ENCODE measurements at regions not wholly inside any gene's neighbourhood (a gene's known extent, or its start where the extent isn't known, plus 50 kb on each side); places are given as distances from the start of the nearest gene placed in this dataset.
"Not testable (repeated sequence)": the region's sequence is repeated elsewhere in the genome, so short reads cannot be mapped to it uniquely, and the experiment has no call there.

- TF ChIP-seq SPI1 (IDR thresholded peaks at IDR 0.05; ENCODE audit: borderline replicate concordance, low read depth) (no peak), REST (IDR thresholded peaks at IDR 0.05; ENCODE audit: insufficient replicate concordance, low read depth) (no peak), POLR2AphosphoS5 (IDR thresholded peaks at IDR 0.05; ENCODE audit: low read depth) (no peak), GABPA (IDR thresholded peaks at IDR 0.05; ENCODE audit: low read depth) (no peak)
- TF ChIP-seq, protein P1, sequence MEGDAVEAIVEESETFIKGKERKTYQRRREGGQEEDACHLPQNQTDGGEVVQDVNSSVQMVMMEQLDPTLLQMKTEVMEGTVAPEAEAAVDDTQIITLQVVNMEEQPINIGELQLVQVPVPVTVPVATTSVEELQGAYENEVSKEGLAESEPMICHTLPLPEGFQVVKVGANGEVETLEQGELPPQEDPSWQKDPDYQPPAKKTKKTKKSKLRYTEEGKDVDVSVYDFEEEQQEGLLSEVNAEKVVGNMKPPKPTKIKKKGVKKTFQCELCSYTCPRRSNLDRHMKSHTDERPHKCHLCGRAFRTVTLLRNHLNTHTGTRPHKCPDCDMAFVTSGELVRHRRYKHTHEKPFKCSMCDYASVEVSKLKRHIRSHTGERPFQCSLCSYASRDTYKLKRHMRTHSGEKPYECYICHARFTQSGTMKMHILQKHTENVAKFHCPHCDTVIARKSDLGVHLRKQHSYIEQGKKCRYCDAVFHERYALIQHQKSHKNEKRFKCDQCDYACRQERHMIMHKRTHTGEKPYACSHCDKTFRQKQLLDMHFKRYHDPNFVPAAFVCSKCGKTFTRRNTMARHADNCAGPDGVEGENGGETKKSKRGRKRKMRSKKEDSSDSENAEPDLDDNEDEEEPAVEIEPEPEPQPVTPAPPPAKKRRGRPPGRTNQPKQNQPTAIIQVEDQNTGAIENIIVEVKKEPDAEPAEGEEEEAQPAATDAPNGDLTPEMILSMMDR (IDR thresholded peaks at IDR 0.05; ENCODE audit: insufficient read depth, low read length), result no peak
- H3K4me3 ChIP-seq (replicated peaks; ENCODE audit: insufficient read depth, low read length), result no peak overlapping the region
- DNase-seq (ENCODE audit: low read depth in 1 of 2, low spot score in 1 of 2), result peak; percentile 11 to 89
- no peak overlapping the region for H3K27ac ChIP-seq (replicated peaks)
- no peaks in the 10 kb centered on the region for H3K27me3 ChIP-seq (ENCODE audit: insufficient read depth, poor library complexity, severe bottlenecking)
These were observed 145.5 kb upstream of the NRIP1 start for GRCh38 chr21:15210235-15210678.

DNA sequence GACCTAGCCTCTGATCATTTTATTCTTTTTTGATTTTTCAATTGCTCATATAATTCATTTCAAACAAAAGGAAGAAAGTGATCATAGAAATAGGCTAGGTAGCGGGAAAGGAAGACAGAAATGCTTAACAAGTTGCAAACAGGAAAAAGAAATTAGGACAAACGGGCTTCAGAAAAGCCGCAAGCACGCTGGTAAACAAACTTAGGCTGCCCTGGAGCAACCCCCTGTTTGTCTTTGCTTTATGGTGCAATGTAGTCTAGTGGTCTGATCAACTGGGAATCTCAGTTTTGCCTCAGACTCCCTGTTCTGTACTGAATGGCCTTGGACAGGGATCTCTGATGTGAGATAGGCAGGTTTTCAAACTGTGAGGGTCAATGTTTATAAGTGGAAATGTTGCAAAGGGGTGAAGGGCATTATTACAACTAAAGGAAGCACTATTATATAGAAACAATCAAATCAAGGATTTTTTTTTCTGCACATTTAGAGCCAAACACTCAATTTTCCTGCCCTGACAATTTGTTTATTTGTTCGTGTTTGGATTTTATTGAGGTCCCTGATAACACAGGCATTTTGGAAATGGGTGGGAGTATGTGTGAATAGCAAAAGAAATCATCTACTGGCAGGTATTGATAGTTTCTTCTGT lies 146.8 kb upstream of the NRIP1 start:
- Histone ChIP-seq H3K27me3 (ENCODE audit: insufficient read depth, poor library complexity, severe bottlenecking) (no peaks in the 10 kb centered on the region), H3K4me3 (replicated peaks; ENCODE audit: insufficient read depth, low read length) (no peak overlapping the region), H3K27ac (replicated peaks) (no peak overlapping the region)
- DNase-seq (ENCODE audit: low read depth in 1 of 2, low spot score in 1 of 2), result no peak
- TF ChIP-seq, protein P1 (IDR thresholded peaks at IDR 0.05; ENCODE audit: insufficient read depth, low read length), result no peak
- TF ChIP-seq REST (IDR thresholded peaks at IDR 0.05; ENCODE audit: insufficient replicate concordance, low read depth) (no peak), GABPA (IDR thresholded peaks at IDR 0.05; ENCODE audit: low read depth) (no peak), POLR2AphosphoS5 (IDR thresholded peaks at IDR 0.05; ENCODE audit: low read depth) (no peak), SPI1 (IDR thresholded peaks at IDR 0.05; ENCODE audit: borderline replicate concordance, low read depth) (no peak)

DNA sequence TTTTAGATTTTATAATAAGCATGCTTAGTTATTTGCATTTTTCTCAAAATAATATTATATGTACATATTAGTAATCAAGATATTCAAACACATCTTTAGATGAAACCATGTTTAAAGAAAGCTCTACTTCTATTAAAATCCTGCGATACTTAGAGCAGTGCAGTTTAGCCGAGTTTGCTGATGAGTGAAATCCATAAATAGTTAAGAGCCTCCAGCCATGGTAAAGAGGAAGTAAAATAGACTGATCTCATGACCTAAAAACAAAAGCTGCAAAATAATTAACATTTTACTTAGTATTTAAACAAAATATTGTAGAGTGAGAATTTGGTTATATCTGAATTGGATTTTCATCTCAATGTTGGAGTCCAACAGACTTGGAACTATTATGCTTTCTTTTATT lies 147.4 kb upstream of the NRIP1 start:
- no peak overlapping the region for H3K4me3 ChIP-seq (replicated peaks; ENCODE audit: insufficient read depth, low read length)
- H3K27me3 ChIP-seq (ENCODE audit: insufficient read depth, poor library complexity, severe bottlenecking), result no peaks in the 10 kb centered on the region
- DNase-seq (ENCODE audit: low read depth in 1 of 2, low spot score in 1 of 2), result no peak
- TF ChIP-seq REST (IDR thresholded peaks at IDR 0.05; ENCODE audit: insufficient replicate concordance, low read depth), result no peak
- TF ChIP-seq POLR2AphosphoS5 (IDR thresholded peaks at IDR 0.05; ENCODE audit: low read depth), result no peak
- TF ChIP-seq GABPA (IDR thresholded peaks at IDR 0.05; ENCODE audit: low read depth), result no peak
- no peak for TF ChIP-seq SPI1 (IDR thresholded peaks at IDR 0.05; ENCODE audit: borderline replicate concordance, low read depth)
- H3K27ac ChIP-seq (replicated peaks), result no peak overlapping the region

- not testable (repeated sequence) for H3K4me3 ChIP-seq (replicated peaks; ENCODE audit: insufficient read depth, low read length); H3K27me3 ChIP-seq (ENCODE audit: insufficient read depth, poor library complexity, severe bottlenecking); H3K27ac ChIP-seq (replicated peaks); DNase-seq (ENCODE audit: low read depth in 1 of 2, low spot score in 1 of 2)
These were observed 153.7 kb upstream of the NRIP1 start for GRCh38 chr21:15218476-15218875.
